ENCODE measurements at regions not wholly inside any gene's neighbourhood (a gene's known extent, or its start where the extent isn't known, plus 50 kb on each side); places are given as distances from the start of the nearest gene placed in this dataset.

GRCh38 chr10:47245731-47246350, 54.2 kb upstream of the GDF10 start:
- Histone ChIP-seq H3K27me3 (ENCODE audit: control insufficient read depth in 2 of 2, insufficient read depth in 2 of 2, low read length in 2 of 2) (no peaks in the 10 kb centered on the region), H3K4me1 (ENCODE audit: control insufficient read depth in 2 of 2, insufficient read depth in 2 of 2, low read length in 2 of 2) (no peaks in the 10 kb centered on the region), H3K36me3 (ENCODE audit: control insufficient read depth in 2 of 2, insufficient read depth in 2 of 2, low read length in 2 of 2) (no peaks in the 10 kb centered on the region), H3K27ac (ENCODE audit: low read depth in 2 of 2, low read length in 2 of 2) (no peak overlapping the region), H3K9me3 (ENCODE audit: control insufficient read depth in 2 of 2, low read length in 2 of 2) (no peaks in the 10 kb centered on the region), H3K9ac (ENCODE audit: low read depth in 1 of 2, low read length in 2 of 2) (no peak overlapping the region), H3K4me3 (ENCODE audit: low read length in 2 of 2) (no peak overlapping the region)

- Histone ChIP-seq H3K27me3 (ENCODE audit: control insufficient read depth in 2 of 2, insufficient read depth in 2 of 2, low read length in 2 of 2) (no peaks in the 10 kb centered on the region), H3K4me3 (ENCODE audit: low read length in 2 of 2) (no peak overlapping the region), H3K9ac (ENCODE audit: low read depth in 1 of 2, low read length in 2 of 2) (no peak overlapping the region), H3K36me3 (ENCODE audit: control insufficient read depth in 2 of 2, insufficient read depth in 2 of 2, low read length in 2 of 2) (no peaks in the 10 kb centered on the region), H3K9me3 (ENCODE audit: control insufficient read depth in 2 of 2, low read length in 2 of 2) (no peaks in the 10 kb centered on the region), H3K27ac (ENCODE audit: low read depth in 2 of 2, low read length in 2 of 2) (no peak overlapping the region), H3K4me1 (ENCODE audit: control insufficient read depth in 2 of 2, insufficient read depth in 2 of 2, low read length in 2 of 2) (no peaks in the 10 kb centered on the region)
Observed at GRCh38 chr10:47246406-47247147, 53.4 kb upstream of the GDF10 start.

GRCh38 chr10:47247148-47248059, 52.6 kb upstream of the GDF10 start:
- Histone ChIP-seq H3K9me3 (ENCODE audit: control insufficient read depth in 2 of 2, low read length in 2 of 2) (no peaks in the 10 kb centered on the region), H3K4me1 (ENCODE audit: control insufficient read depth in 2 of 2, insufficient read depth in 2 of 2, low read length in 2 of 2) (no peaks in the 10 kb centered on the region), H3K27me3 (ENCODE audit: control insufficient read depth in 2 of 2, insufficient read depth in 2 of 2, low read length in 2 of 2) (no peaks in the 10 kb centered on the region), H3K9ac (ENCODE audit: low read depth in 1 of 2, low read length in 2 of 2) (no peak overlapping the region), H3K27ac (ENCODE audit: low read depth in 2 of 2, low read length in 2 of 2) (no peak overlapping the region), H3K36me3 (ENCODE audit: control insufficient read depth in 2 of 2, insufficient read depth in 2 of 2, low read length in 2 of 2) (no peaks in the 10 kb centered on the region), H3K4me3 (ENCODE audit: low read length in 2 of 2) (no peak overlapping the region)

GRCh38 chr10:47248386-47249090, 51.5 kb upstream of the GDF10 start:
- H3K36me3 ChIP-seq (ENCODE audit: control insufficient read depth in 2 of 2, insufficient read depth in 2 of 2, low read length in 2 of 2), result no peaks in the 10 kb centered on the region
- no peaks in the 10 kb centered on the region for H3K27me3 ChIP-seq (ENCODE audit: control insufficient read depth in 2 of 2, insufficient read depth in 2 of 2, low read length in 2 of 2)
- H3K27ac ChIP-seq (ENCODE audit: low read depth in 2 of 2, low read length in 2 of 2), result no peak overlapping the region
- H3K9me3 ChIP-seq (ENCODE audit: control insufficient read depth in 2 of 2, low read length in 2 of 2), result no peaks in the 10 kb centered on the region
- no peak overlapping the region for H3K4me3 ChIP-seq (ENCODE audit: low read length in 2 of 2)
- H3K9ac ChIP-seq (ENCODE audit: low read depth in 1 of 2, low read length in 2 of 2), result no peak overlapping the region
- no peaks in the 10 kb centered on the region for H3K4me1 ChIP-seq (ENCODE audit: control insufficient read depth in 2 of 2, insufficient read depth in 2 of 2, low read length in 2 of 2)

GRCh38 chr10:47249881-47250280, 50.1 kb upstream of the GDF10 start:
- H3K36me3 ChIP-seq (ENCODE audit: control insufficient read depth in 2 of 2, insufficient read depth in 2 of 2, low read length in 2 of 2), result no peaks in the 10 kb centered on the region
- no peak overlapping the region for H3K4me3 ChIP-seq (ENCODE audit: low read length in 2 of 2)
- H3K4me1 ChIP-seq (ENCODE audit: control insufficient read depth in 2 of 2, insufficient read depth in 2 of 2, low read length in 2 of 2), result no peaks in the 10 kb centered on the region
- H3K27ac ChIP-seq (ENCODE audit: low read depth in 2 of 2, low read length in 2 of 2), result no peak overlapping the region
- no peaks in the 10 kb centered on the region for H3K27me3 ChIP-seq (ENCODE audit: control insufficient read depth in 2 of 2, insufficient read depth in 2 of 2, low read length in 2 of 2)
- H3K9me3 ChIP-seq (ENCODE audit: control insufficient read depth in 2 of 2, low read length in 2 of 2), result no peaks in the 10 kb centered on the region
- H3K9ac ChIP-seq (ENCODE audit: low read depth in 1 of 2, low read length in 2 of 2), result no peak overlapping the region
